ENCODE measurements at regions not wholly inside any gene's neighbourhood (a gene's known extent, or its start where the extent isn't known, plus 50 kb on each side); places are given as distances from the start of the nearest gene placed in this dataset.

- no peak for DNase-seq (ENCODE audit: low read depth)
- no peak for TF ChIP-seq CTCF (conservative IDR thresholded peaks at IDR 0.05; ENCODE audit: low read depth, low read length)
- no peak overlapping the region for H3K4me3 ChIP-seq (ENCODE audit: low read length)
These were observed 289.1 kb downstream of the ZNF516 start for GRCh38 chr18:76205906-76206305.

- no peak overlapping the region for H3K4me3 ChIP-seq (ENCODE audit: low read length)
- no peak for DNase-seq (ENCODE audit: low read depth)
- TF ChIP-seq CTCF (conservative IDR thresholded peaks at IDR 0.05; ENCODE audit: low read depth, low read length): no peak
These were observed 291.5 kb downstream of the ZNF516 start for GRCh38 chr18:76203552-76203951.

GRCh38 chr18:76202322-76202721 is 292.7 kb downstream of the ZNF516 start:
- no peak overlapping the region for H3K4me3 ChIP-seq (ENCODE audit: low read length)
- DNase-seq (ENCODE audit: low read depth): no peak
- TF ChIP-seq CTCF (conservative IDR thresholded peaks at IDR 0.05; ENCODE audit: low read depth, low read length): no peak

- DNase-seq (ENCODE audit: low read depth): no peak
- no peak for TF ChIP-seq CTCF (conservative IDR thresholded peaks at IDR 0.05; ENCODE audit: low read depth, low read length)
- no peak overlapping the region for H3K4me3 ChIP-seq (ENCODE audit: low read length)
These were observed 299.4 kb downstream of the ZNF516 start for GRCh38 chr18:76195601-76196000.

- no peak for TF ChIP-seq CTCF (conservative IDR thresholded peaks at IDR 0.05; ENCODE audit: low read depth, low read length)
- no peak overlapping the region for H3K4me3 ChIP-seq (ENCODE audit: low read length)
- DNase-seq (ENCODE audit: low read depth): no peak
These were observed 306.9 kb downstream of the ZNF516 start for GRCh38 chr18:76188097-76188496.

GRCh38 chr18:76179257-76179656 is 315.8 kb downstream of the ZNF516 start:
- no peak overlapping the region for H3K4me3 ChIP-seq (ENCODE audit: low read length)
- no peak for DNase-seq (ENCODE audit: low read depth)
- no peak for TF ChIP-seq CTCF (conservative IDR thresholded peaks at IDR 0.05; ENCODE audit: low read depth, low read length)

- no peak for TF ChIP-seq CTCF (conservative IDR thresholded peaks at IDR 0.05; ENCODE audit: low read depth, low read length)
- H3K4me3 ChIP-seq (ENCODE audit: low read length): no peak overlapping the region
- DNase-seq (ENCODE audit: low read depth): no peak
These were observed 317.9 kb downstream of the ZNF516 start for GRCh38 chr18:76177160-76177559.

Measured in retinal pigment epithelial cell (primary cell).